ENCODE measurements at regions not wholly inside any gene's neighbourhood (a gene's known extent, or its start where the extent isn't known, plus 50 kb on each side); places are given as distances from the start of the nearest gene placed in this dataset.

- H3K9ac ChIP-seq (ENCODE audit: extremely low read depth, insufficient read length, low read length): no peak overlapping the region
- no peak overlapping the region for H3T11ph ChIP-seq (ENCODE audit: low read length)
- H3K27me3 ChIP-seq (ENCODE audit: insufficient read depth, low read length): no peaks in the 10 kb centered on the region
- no peak overlapping the region for H3K56ac ChIP-seq (ENCODE audit: insufficient read length, low read depth, low read length)
- no peaks in the 10 kb centered on the region for H3K23me2 ChIP-seq (ENCODE audit: insufficient read length, low read depth, low read length, poor library complexity, severe bottlenecking)
- H4K91ac ChIP-seq (ENCODE audit: insufficient read length, low read depth, low read length): no peak overlapping the region
- H3K79me1 ChIP-seq (ENCODE audit: insufficient read depth, low read depth, low read length, poor library complexity, severe bottlenecking): no peaks in the 10 kb centered on the region
- H3K4me1 ChIP-seq (ENCODE audit: insufficient read depth, low read length): peaks cover 3% of the 10 kb centered on the region; the same call in 1 of the 2 replicates
- no peak overlapping the region for H2BK5ac ChIP-seq (ENCODE audit: insufficient read length, low read length)
- Mint-ChIP-seq H3K4me1 (peaks cover 19 to 21% of the 10 kb centered on the region in 2 experiments), H3K27me3 (ENCODE audit: low read depth) (peaks cover 2% of the 10 kb centered on the region; the same call in 1 of the 2 replicates), H3K36me3 (ENCODE audit: insufficient read depth in 1 of 3, low read depth in 3 of 3) (no peaks in the 10 kb centered on the region), H3K27ac (no peak overlapping the region; a peak in 1 of 7 replicates), H3K4me3 (no peak overlapping the region), H3K9me3 (no peaks in the 10 kb centered on the region)
- no peak overlapping the region for H2BK15ac ChIP-seq (ENCODE audit: low read depth, low read length)
- no peak overlapping the region for H2AK5ac ChIP-seq (ENCODE audit: insufficient read length, low read length)
- TF ChIP-seq CTCF (conservative IDR thresholded peaks at IDR 0.05): no peak
- no peak overlapping the region for H2BK12ac ChIP-seq (ENCODE audit: insufficient read length, low read depth, low read length)
- H3K27ac ChIP-seq (ENCODE audit: insufficient read length, low read depth, low read length): no peak overlapping the region
- no peak overlapping the region for H2BK120ac ChIP-seq (ENCODE audit: low read depth, low read length, poor library complexity, severe bottlenecking)
- DNase-seq: no peak
- H3K4ac ChIP-seq (ENCODE audit: low read depth, low read length): no peak overlapping the region
- no peak overlapping the region for H3K14ac ChIP-seq (ENCODE audit: insufficient read depth, low read length)
- H3K23ac ChIP-seq (ENCODE audit: insufficient read length, low read depth, low read length): no peak overlapping the region
- no peak overlapping the region for H2BK20ac ChIP-seq (ENCODE audit: low read depth, low read length, poor library complexity, severe bottlenecking)
- H3K9me3 ChIP-seq (ENCODE audit: control insufficient read depth, low read depth, low read length): no peaks in the 10 kb centered on the region
- H2AFZ ChIP-seq (ENCODE audit: low read length): no peak overlapping the region
- H4K5ac ChIP-seq (ENCODE audit: insufficient read length, low read depth, low read length): no peak overlapping the region
- H3K18ac ChIP-seq (ENCODE audit: insufficient read length, low read depth, low read length): no peak overlapping the region
- WGBS (ENCODE audit: extremely low coverage, insufficient read length, low lambda C conversion rate): no CpG with 5 or more reads among the region's 9 CpGs
- no peak overlapping the region for H3K4me2 ChIP-seq (ENCODE audit: insufficient read depth, insufficient read length, low read length)
- H3K79me2 ChIP-seq (ENCODE audit: insufficient read depth, low read length): no peaks in the 10 kb centered on the region
- no peak overlapping the region for H4K8ac ChIP-seq (replicated peaks; ENCODE audit: insufficient read length, low read depth, low read length)
- no peaks in the 10 kb centered on the region for H4K20me1 ChIP-seq (ENCODE audit: control insufficient read depth, insufficient read depth, insufficient read length)
Observed at GRCh38 chr15:61500951-61501620, 272.0 kb upstream of the RORA start.
